ENCODE measurements at regions not wholly inside any gene's neighbourhood (a gene's known extent, or its start where the extent isn't known, plus 50 kb on each side); places are given as distances from the start of the nearest gene placed in this dataset.

DNA sequence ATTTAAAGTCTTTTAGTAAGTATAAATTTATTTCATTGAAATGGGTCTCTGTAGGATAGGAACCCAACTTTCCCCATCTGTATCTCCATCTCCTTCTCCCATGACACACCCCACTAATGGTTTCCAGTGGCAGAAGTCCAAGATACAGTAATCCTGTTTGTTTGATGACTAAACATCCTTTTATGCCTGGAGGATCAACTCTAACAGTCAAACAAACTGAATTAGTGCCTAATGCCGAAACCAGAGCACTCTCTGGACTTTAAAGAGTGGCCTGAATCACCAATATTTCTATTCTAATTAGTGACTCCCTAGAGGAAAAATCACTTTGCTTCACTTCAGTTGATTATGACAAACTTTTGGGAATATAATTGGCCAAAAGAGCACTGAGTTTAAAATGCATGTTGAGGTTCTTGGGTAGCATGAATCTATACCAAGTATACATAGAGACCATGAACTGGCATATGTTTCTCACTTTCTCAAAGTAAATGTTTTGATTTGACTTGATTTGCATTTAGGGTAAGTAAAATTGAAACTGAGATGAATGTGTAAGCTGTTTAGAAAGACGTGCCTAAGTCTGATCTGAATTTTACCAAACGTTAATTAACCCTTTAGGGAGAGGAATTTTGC lies 776.4 kb upstream of the NRSN1 start:
- H3K27ac Mint-ChIP-seq = no peak overlapping the region
- peaks cover 0 to 5% (median 0%) of the 10 kb centered on the region in 3 donors for H3K27me3 Mint-ChIP-seq (ENCODE audit: low read depth in 3 of 3)
- H3K9me3 Mint-ChIP-seq = peaks cover 8 to 26% (median 12%) of the 10 kb centered on the region in 6 donors
- H3K4me1 Mint-ChIP-seq = no peaks in the 10 kb centered on the region
- no peak for DNase-seq
- no peaks in the 10 kb centered on the region for H3K36me3 Mint-ChIP-seq
- no peak overlapping the region for H3K4me3 Mint-ChIP-seq

- H3K36me3 Mint-ChIP-seq = no peaks in the 10 kb centered on the region
- no peaks in the 10 kb centered on the region for H3K4me1 Mint-ChIP-seq
- peaks cover 0 to 5% (median 0%) of the 10 kb centered on the region in 3 donors for H3K27me3 Mint-ChIP-seq (ENCODE audit: low read depth in 3 of 3)
- no peak overlapping the region for H3K4me3 Mint-ChIP-seq
- no peak for DNase-seq
- peaks cover 8 to 23% (median 12%) of the 10 kb centered on the region in 6 donors for H3K9me3 Mint-ChIP-seq
- H3K27ac Mint-ChIP-seq = no peak overlapping the region
These were observed 775.1 kb upstream of the NRSN1 start for GRCh38 chr6:23350752-23351453.

- Mint-ChIP-seq H3K27ac (no peak overlapping the region), H3K4me3 (no peak overlapping the region), H3K27me3 (ENCODE audit: low read depth in 3 of 3) (peaks cover 0 to 5% (median 0%) of the 10 kb centered on the region in 3 donors), H3K36me3 (no peaks in the 10 kb centered on the region), H3K4me1 (no peaks in the 10 kb centered on the region), H3K9me3 (peaks cover 2 to 12% (median 8%) of the 10 kb centered on the region in 6 donors)
- DNase-seq = no peak
These were observed 772.0 kb upstream of the NRSN1 start for GRCh38 chr6:23354004-23354403.

- Mint-ChIP-seq H3K4me1 (no peaks in the 10 kb centered on the region), H3K27me3 (ENCODE audit: low read depth in 3 of 3) (peaks cover 0 to 2% (median 0%) of the 10 kb centered on the region in 3 donors), H3K36me3 (no peaks in the 10 kb centered on the region), H3K4me3 (no peak overlapping the region), H3K9me3 (peaks cover 3 to 11% (median 7%) of the 10 kb centered on the region in 6 donors), H3K27ac (no peak overlapping the region)
- no peak for DNase-seq
These were observed 768.7 kb upstream of the NRSN1 start for GRCh38 chr6:23357185-23357766.

- Mint-ChIP-seq H3K4me3 (no peak overlapping the region), H3K9me3 (peaks cover 6 to 30% (median 18%) of the 10 kb centered on the region in 6 donors), H3K27ac (no peak overlapping the region), H3K36me3 (peaks cover 0 to 3% (median 0%) of the 10 kb centered on the region in 3 donors), H3K27me3 (ENCODE audit: low read depth in 3 of 3) (no peaks in the 10 kb centered on the region), H3K4me1 (no peaks in the 10 kb centered on the region)
- DNase-seq = no peak
These were observed 760.3 kb upstream of the NRSN1 start for GRCh38 chr6:23365732-23366131.

GRCh38 chr6:23367311-23367710 lies 758.7 kb upstream of the NRSN1 start:
- DNase-seq = no peak
- H3K27ac Mint-ChIP-seq = no peak overlapping the region
- H3K4me3 Mint-ChIP-seq = no peak overlapping the region
- no peaks in the 10 kb centered on the region for H3K4me1 Mint-ChIP-seq
- peaks cover 6 to 32% (median 15%) of the 10 kb centered on the region in 6 donors for H3K9me3 Mint-ChIP-seq
- H3K27me3 Mint-ChIP-seq (ENCODE audit: low read depth in 3 of 3) = no peaks in the 10 kb centered on the region
- peaks cover 0 to 3% (median 0%) of the 10 kb centered on the region in 3 donors for H3K36me3 Mint-ChIP-seq

DNA sequence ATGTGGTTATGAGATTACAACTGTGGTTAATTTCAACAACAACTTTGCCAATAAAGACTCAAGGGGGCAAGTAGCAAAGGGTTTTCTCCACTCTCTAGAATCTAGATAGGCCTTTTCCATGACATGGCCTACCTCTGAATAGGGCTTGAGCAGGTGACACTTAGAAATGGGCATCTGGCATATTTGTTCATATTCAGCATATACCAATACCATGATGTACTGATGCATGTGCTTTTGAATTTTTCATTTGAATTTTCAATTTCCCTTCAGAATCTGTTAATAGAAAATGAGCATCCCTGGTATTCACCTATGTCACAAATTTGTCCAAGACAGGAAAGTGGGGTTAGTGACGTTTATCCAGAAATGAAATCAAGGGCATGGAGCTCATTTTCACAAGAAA lies 757.5 kb upstream of the NRSN1 start:
- no peaks in the 10 kb centered on the region for H3K27me3 Mint-ChIP-seq (ENCODE audit: low read depth in 3 of 3)
- H3K27ac Mint-ChIP-seq = no peak overlapping the region
- peaks cover 10 to 32% (median 13%) of the 10 kb centered on the region in 6 donors for H3K9me3 Mint-ChIP-seq
- no peaks in the 10 kb centered on the region for H3K4me1 Mint-ChIP-seq
- peaks cover 0 to 3% (median 0%) of the 10 kb centered on the region in 3 donors for H3K36me3 Mint-ChIP-seq
- no peak overlapping the region for H3K4me3 Mint-ChIP-seq
- DNase-seq = no peak

GRCh38 chr6:23370051-23370450 lies 756.0 kb upstream of the NRSN1 start:
- Mint-ChIP-seq H3K4me3 (no peak overlapping the region), H3K27ac (no peak overlapping the region)

GRCh38 chr6:23371132-23371915 lies 754.7 kb upstream of the NRSN1 start:
- no peak for DNase-seq
- Mint-ChIP-seq H3K27me3 (ENCODE audit: low read depth in 3 of 3) (peaks cover 0 to 2% (median 0%) of the 10 kb centered on the region in 3 donors), H3K9me3 (peaks cover 4 to 29% (median 14%) of the 10 kb centered on the region in 6 donors), H3K27ac (no peak overlapping the region), H3K4me1 (no peaks in the 10 kb centered on the region), H3K36me3 (peaks cover 0 to 3% (median 0%) of the 10 kb centered on the region in 3 donors), H3K4me3 (no peak overlapping the region)

More at GRCh38 chr6:23370051-23370450, 756.0 kb upstream of the NRSN1 start:
- Mint-ChIP-seq H3K27me3 (ENCODE audit: low read depth in 3 of 3) (no peaks in the 10 kb centered on the region), H3K4me1 (no peaks in the 10 kb centered on the region), H3K36me3 (peaks cover 0 to 3% (median 0%) of the 10 kb centered on the region in 3 donors), H3K9me3 (peaks cover 6 to 34% (median 14%) of the 10 kb centered on the region in 6 donors)
- no peak for DNase-seq

GRCh38 chr6:23377830-23378229 lies 748.2 kb upstream of the NRSN1 start:
- DNase-seq = no peak
- Mint-ChIP-seq H3K27me3 (ENCODE audit: low read depth in 3 of 3) (peaks cover 2 to 3% (median 2%) of the 10 kb centered on the region in 3 donors), H3K4me3 (no peak overlapping the region), H3K9me3 (peaks cover 0 to 27% (median 9%) of the 10 kb centered on the region in 6 donors), H3K4me1 (no peaks in the 10 kb centered on the region), H3K27ac (no peak overlapping the region), H3K36me3 (no peaks in the 10 kb centered on the region)

- no peak overlapping the region for H3K27ac Mint-ChIP-seq
- DNase-seq = no peak
- no peaks in the 10 kb centered on the region for H3K36me3 Mint-ChIP-seq
- H3K27me3 Mint-ChIP-seq (ENCODE audit: low read depth in 3 of 3) = peaks cover 2 to 3% (median 2%) of the 10 kb centered on the region in 3 donors
- H3K4me3 Mint-ChIP-seq = no peak overlapping the region
- no peaks in the 10 kb centered on the region for H3K4me1 Mint-ChIP-seq
- peaks cover 0 to 27% (median 9%) of the 10 kb centered on the region in 6 donors for H3K9me3 Mint-ChIP-seq
These were observed 745.5 kb upstream of the NRSN1 start for GRCh38 chr6:23380465-23380864.

GRCh38 chr6:23388086-23388783 lies 737.8 kb upstream of the NRSN1 start:
- H3K4me3 Mint-ChIP-seq = no peak overlapping the region
- no peaks in the 10 kb centered on the region for H3K27me3 Mint-ChIP-seq (ENCODE audit: low read depth in 3 of 3)
- H3K36me3 Mint-ChIP-seq = no peaks in the 10 kb centered on the region

GRCh38 chr6:23389386-23389785 lies 736.6 kb upstream of the NRSN1 start:
- no peaks in the 10 kb centered on the region for H3K4me1 Mint-ChIP-seq
- H3K9me3 Mint-ChIP-seq = peaks cover 1 to 32% (median 10%) of the 10 kb centered on the region in 6 donors
- no peaks in the 10 kb centered on the region for H3K27me3 Mint-ChIP-seq (ENCODE audit: low read depth in 3 of 3)
- H3K27ac Mint-ChIP-seq = no peak overlapping the region
- H3K36me3 Mint-ChIP-seq = no peaks in the 10 kb centered on the region
- DNase-seq = no peak
- no peak overlapping the region for H3K4me3 Mint-ChIP-seq

More at GRCh38 chr6:23388086-23388783, 737.8 kb upstream of the NRSN1 start:
- DNase-seq = no peak
- Mint-ChIP-seq H3K27ac (no peak overlapping the region), H3K9me3 (peaks cover 1 to 32% (median 9%) of the 10 kb centered on the region in 6 donors), H3K4me1 (no peaks in the 10 kb centered on the region)

All from immature natural killer cell (primary cell).